HG03135 (cell line): ENCODE measurements at regions not wholly inside any gene's neighbourhood (a gene's known extent, or its start where the extent isn't known, plus 50 kb on each side); places are given as distances from the start of the nearest gene placed in this dataset.
"Not testable (repeated sequence)": the region's sequence is repeated elsewhere in the genome, so short reads cannot be mapped to it uniquely, and the experiment has no call there.

ENCODE experiments used
- ATAC-seq: cut with Tn5 transposase; IDR thresholded peaks from one replicate; pipeline ENCODE4 v1.9.1; 2021; ENCODE audit warnings: mild to moderate bottlenecking, moderate library complexity; ENCODE audit not compliant: unreplicated experiment

- ATAC-seq = no peak
These were observed 57.0 kb downstream of the PCDH20 start for GRCh38 chr13:61358599-61358998.

GRCh38 chr13:61350341-61350740, 65.3 kb downstream of the PCDH20 start:
- ATAC-seq = no peak

GRCh38 chr13:61339054-61339621, 76.5 kb downstream of the PCDH20 start:
- ATAC-seq = no peak

- ATAC-seq = no peak
These were observed 99.0 kb downstream of the PCDH20 start for GRCh38 chr13:61316647-61317046.

- no peak for ATAC-seq
These were observed 121.0 kb downstream of the PCDH20 start for GRCh38 chr13:61294467-61295191.

- no peak for ATAC-seq
These were observed 129.4 kb downstream of the PCDH20 start for GRCh38 chr13:61286148-61286745.

- ATAC-seq = no peak
These were observed 137.9 kb downstream of the PCDH20 start for GRCh38 chr13:61277586-61278276.

DNA sequence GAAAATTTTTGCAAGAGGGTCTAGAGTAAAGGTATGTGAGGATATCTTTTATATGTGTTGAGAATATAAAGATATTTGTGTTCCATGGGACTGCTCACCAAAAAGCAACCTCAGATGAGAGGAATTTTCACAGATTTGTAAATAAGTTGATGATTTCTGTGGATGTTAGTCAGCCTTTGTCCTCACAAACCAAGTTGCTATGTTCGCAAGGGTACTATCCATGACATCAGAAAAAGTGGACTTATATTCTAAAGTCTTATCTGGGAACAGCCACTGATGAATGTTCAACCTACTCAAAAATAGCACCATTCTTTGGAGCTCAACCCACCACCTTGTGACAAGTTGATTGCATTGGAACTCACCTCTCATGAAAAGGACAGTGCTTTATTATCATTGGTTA, 138.6 kb downstream of the PCDH20 start:
- no peak for ATAC-seq

DNA sequence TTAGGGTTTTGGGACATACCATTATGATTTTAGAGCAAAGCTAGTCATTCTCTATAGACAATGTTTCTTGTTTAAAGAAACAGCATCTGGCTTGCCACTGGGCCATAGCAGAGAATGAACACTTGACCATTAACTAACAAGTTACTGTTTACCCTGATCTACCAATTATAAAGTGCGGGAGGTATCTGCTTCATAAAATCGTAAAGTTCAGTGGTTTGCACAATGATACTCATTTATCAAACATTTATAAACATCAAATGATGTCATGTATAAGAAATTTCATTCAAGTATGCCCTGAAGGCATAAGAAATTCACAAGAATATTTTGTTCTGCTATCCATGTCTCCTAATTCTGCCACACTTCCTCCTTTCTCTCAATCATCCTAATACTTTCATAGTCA, 139.2 kb downstream of the PCDH20 start:
- no peak for ATAC-seq

- ATAC-seq = no peak
These were observed 139.9 kb downstream of the PCDH20 start for GRCh38 chr13:61275736-61276135.

- ATAC-seq = no peak
These were observed 140.4 kb downstream of the PCDH20 start for GRCh38 chr13:61275251-61275650.

GRCh38 chr13:61266896-61267295, 148.8 kb downstream of the PCDH20 start:
- ATAC-seq = not testable (repeated sequence)

- no peak for ATAC-seq
These were observed 153.7 kb downstream of the PCDH20 start for GRCh38 chr13:61261746-61262472.

DNA sequence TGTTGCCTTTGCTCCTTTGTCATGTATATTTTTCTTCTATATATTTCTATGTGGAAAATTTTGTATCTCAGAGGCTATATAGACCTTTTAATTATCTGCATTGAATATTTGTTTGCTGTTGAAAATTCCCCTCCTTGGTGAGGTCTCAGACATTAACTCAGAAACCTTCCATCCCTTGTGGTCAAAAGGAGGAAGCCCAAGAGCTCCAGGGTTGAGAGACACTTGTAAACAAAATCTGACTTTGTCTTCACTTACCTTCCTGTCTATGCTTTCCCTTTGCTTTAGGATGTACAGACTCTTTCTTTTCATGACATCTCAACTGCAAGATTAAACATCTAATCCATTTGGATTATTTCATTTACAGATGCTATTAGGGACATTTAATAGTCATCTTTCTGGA, 157.5 kb downstream of the PCDH20 start:
- ATAC-seq = no peak

- ATAC-seq = no peak
These were observed 160.4 kb downstream of the PCDH20 start for GRCh38 chr13:61255040-61255796.

DNA sequence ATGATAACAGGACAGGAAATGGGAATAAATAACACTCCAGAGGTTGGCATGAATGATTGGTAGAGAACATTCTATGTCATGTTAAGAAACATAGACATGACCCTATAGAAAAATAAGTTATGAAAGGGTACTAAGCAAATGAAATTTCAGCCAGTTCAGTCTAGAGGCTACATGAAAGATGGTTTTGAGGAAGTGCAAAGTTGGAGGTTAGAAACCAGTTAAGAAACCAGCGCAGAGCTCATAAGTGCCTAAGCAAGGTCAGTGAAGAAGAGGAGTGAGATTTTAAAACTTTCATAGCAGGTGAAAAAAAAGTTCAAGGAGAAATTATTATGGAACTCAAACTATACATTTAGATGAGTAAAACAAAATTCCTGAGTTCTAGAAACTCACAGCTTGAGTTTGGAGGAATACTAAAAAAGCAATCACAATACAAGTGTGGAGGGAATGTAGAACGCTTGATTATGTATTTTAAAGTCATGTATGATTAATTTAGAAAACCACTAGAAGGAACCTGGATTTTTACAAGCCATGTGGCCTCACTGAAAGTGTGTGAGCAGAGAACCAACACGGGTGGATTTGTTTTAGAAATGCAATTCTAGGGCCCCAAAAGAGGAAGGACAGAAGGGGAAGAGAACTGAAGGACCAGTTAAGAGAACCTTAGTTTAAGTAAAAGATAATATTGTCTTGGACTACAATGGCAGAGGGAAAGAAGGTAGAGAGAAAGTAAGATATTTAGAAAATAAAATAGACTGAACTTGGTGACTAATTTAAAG, 162.4 kb downstream of the PCDH20 start:
- no peak for ATAC-seq

- no peak for ATAC-seq
These were observed 163.4 kb downstream of the PCDH20 start for GRCh38 chr13:61252213-61252612.

DNA sequence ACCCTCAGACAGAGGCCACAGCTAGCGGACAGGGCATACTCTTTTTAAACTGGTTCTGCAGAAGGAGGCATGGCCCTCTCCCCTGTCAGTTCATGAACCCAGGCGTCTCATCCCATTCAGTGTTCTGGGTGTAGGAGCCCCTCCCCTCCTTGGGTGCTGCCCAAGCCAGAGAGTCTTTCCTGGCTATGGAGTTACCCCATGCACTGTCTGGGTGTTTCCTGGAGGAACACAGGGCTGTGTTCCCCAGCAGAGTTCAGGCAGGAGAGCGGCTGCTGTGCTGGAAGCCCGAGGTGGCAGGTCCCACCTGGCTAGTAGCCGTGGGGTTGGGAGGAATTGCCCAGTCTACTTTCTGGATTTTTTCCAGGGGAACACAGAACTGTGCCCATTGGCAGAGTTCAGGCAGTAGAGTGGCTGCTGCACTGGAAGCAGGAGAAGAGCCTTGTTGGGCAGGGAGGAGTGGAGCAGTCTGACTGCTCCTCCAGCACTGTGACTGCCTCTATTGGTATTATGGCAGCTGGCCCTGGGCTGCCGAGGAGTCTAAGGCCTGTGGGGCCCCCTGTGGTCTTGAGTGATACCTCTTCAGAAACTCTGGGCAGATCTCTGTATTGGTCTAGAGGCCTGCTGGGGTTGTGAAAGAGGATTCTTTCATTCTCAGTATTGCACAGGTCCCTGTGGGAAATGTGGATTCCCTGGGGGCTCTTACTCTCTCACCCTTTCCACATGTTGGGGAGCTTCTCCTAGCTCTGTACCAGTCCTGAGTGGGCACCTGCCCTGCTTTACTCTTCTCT, 168.3 kb downstream of the PCDH20 start:
- ATAC-seq = peak; percentile 94

DNA sequence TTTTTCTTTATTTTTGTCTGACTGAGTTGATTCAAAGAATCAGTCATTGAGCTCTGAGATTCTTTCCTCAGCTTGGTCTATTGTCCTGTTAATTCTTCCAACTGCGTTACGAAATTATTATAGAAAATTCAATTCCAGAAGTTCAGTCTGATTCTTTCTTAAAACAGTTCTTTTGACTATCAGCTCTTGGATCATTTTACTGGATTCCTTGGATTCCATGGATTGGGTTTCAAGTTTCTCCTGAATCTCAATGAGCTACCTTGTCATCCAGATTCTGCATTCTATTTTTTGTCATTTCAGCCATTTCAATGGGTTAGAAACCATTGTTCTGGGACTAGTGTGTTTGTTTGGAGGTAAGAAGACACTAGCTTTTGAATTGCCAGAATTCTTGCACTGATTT, 169.3 kb downstream of the PCDH20 start:
- ATAC-seq = no peak
